ENCODE measurements at regions not wholly inside any gene's neighbourhood (a gene's known extent, or its start where the extent isn't known, plus 50 kb on each side); places are given as distances from the start of the nearest gene placed in this dataset.

- H3K4me1 Mint-ChIP-seq (ENCODE audit: low read depth, unreplicated experiment) = no peaks in the 10 kb centered on the region
- H3K27me3 Mint-ChIP-seq (ENCODE audit: insufficient read depth, unreplicated experiment) = no peaks in the 10 kb centered on the region
- DNase-seq = no peak
- no peak overlapping the region for H3K4me3 ChIP-seq (ENCODE audit: low read depth, low read length)
- peaks cover 12% of the 10 kb centered on the region for H3K9me3 Mint-ChIP-seq (ENCODE audit: unreplicated experiment)
- H3K36me3 Mint-ChIP-seq (ENCODE audit: insufficient read depth, unreplicated experiment) = no peaks in the 10 kb centered on the region
- H3K4me1 ChIP-seq = no peaks in the 10 kb centered on the region
- no peaks in the 10 kb centered on the region for H3K9me3 ChIP-seq
- intact Hi-C loops (cut with micrococcal nuclease; ENCODE audit: unreplicated experiment) = no loop called here
- BruUV-seq (replicated peaks) = no TSS peak
- H3K4me3 Mint-ChIP-seq (ENCODE audit: unreplicated experiment) = no peak overlapping the region
- H3K27ac Mint-ChIP-seq (ENCODE audit: unreplicated experiment) = no peak overlapping the region
- ChIA-PET POLR2A (interaction anchor here (0.7 kb wide), 1 partner anchor 188 kb away, joined by 3 read pairs; no protein-coding TSS in a partner anchor), CTCF (no interaction called here)
- no peaks in the 10 kb centered on the region for H3K27me3 ChIP-seq (replicated peaks; ENCODE audit: control insufficient read depth, insufficient read depth, low read length)
- H3K36me3 ChIP-seq (ENCODE audit: control insufficient read depth, insufficient read depth, low read length) = no peaks in the 10 kb centered on the region
- TF ChIP-seq CTCF (IDR thresholded peaks at IDR 0.05; ENCODE audit: insufficient read depth in 1 of 2, low read depth in 1 of 2, low read length in 1 of 2, severe bottlenecking in 1 of 2, unreplicated experiment in 1 of 2) = no peak
Observed at GRCh38 chr14:59107819-59108218, 80.6 kb upstream of the DAAM1 start.

DNA sequence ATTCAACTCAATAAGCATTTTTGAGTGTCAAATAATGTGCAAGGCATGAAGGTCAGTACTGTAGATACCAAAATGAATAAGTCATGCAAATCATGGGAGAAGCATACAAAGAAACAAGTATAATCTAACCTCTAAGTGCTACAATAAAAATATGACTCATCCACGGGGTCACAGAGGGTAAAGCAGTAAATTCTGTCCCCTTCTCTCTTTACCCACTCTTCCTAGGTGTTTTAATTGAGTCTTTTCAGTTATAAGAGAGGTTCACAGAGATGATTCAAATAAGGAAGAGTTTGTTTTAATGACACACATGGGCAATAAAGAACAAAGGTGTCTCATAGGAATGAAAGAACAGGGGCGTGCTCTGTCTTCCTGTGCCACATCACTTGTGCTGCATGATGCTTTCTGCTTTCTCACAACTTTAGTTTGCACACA is 71.5 kb upstream of the DAAM1 start:
- no TSS peak for BruUV-seq (replicated peaks)
- Mint-ChIP-seq H3K27ac (ENCODE audit: unreplicated experiment) (no peak overlapping the region), H3K4me1 (ENCODE audit: low read depth, unreplicated experiment) (peaks cover 11% of the 10 kb centered on the region), H3K36me3 (ENCODE audit: insufficient read depth, unreplicated experiment) (no peaks in the 10 kb centered on the region), H3K27me3 (ENCODE audit: insufficient read depth, unreplicated experiment) (no peaks in the 10 kb centered on the region), H3K9me3 (ENCODE audit: unreplicated experiment) (no peaks in the 10 kb centered on the region), H3K4me3 (ENCODE audit: unreplicated experiment) (no peak overlapping the region)
- no peaks in the 10 kb centered on the region for H3K27me3 ChIP-seq (replicated peaks; ENCODE audit: control insufficient read depth, insufficient read depth, low read length)
- no peaks in the 10 kb centered on the region for H3K36me3 ChIP-seq (ENCODE audit: control insufficient read depth, insufficient read depth, low read length)
- intact Hi-C loops (cut with micrococcal nuclease; ENCODE audit: unreplicated experiment) = loop anchor here (5.0 kb wide), 1 partner anchor 50 kb away; no protein-coding TSS in a partner anchor
- ChIA-PET POLR2A (no interaction called here), CTCF (no interaction called here)
- peak in 1 of 2 experiments; percentile 24 for DNase-seq
- no peak for TF ChIP-seq CTCF (IDR thresholded peaks at IDR 0.05; ENCODE audit: insufficient read depth in 1 of 2, low read depth in 1 of 2, low read length in 1 of 2, severe bottlenecking in 1 of 2, unreplicated experiment in 1 of 2)
- H3K4me3 ChIP-seq (ENCODE audit: low read depth, low read length) = no peak overlapping the region
- peaks cover 17% of the 10 kb centered on the region; the same call in 1 of the 2 replicates for H3K4me1 ChIP-seq
- H3K9me3 ChIP-seq = no peaks in the 10 kb centered on the region

DNA sequence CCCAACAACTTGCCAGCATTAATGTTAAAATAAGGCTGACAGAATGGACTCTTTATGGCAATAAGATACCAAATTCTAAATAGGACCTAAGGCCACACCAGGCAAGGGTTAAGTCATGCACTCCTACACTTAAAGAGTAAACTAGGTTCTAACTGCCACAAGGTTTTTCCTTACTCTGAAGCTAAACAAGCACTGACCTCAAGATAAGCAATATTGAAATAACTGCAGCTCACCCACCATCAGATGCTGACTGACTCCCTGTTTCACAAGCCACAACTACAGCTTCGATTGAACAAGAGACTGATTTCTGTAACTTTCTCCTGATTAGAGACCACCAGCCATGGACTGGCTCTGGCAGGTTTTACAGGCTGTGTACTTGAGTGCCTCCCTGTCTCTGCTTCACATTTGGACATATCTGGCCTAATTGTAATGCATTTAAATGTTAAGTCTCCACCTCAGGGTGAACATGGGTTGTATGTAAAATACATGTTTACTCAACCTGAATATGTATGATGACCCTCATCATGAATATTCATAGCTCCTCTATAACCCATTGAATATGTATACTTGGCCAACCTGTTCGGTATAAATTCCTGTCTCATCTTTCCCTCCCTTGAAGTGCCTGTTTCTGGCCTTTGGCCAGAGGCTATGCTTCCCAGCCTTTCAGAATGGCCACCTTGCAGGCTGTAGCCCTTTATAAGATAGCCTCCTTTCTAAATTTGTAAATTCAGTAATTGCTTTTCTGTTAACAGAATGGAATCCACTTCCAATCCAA is 70.5 kb upstream of the DAAM1 start:
- Mint-ChIP-seq H3K4me1 (ENCODE audit: low read depth, unreplicated experiment) (peaks cover 11% of the 10 kb centered on the region), H3K27me3 (ENCODE audit: insufficient read depth, unreplicated experiment) (no peaks in the 10 kb centered on the region), H3K36me3 (ENCODE audit: insufficient read depth, unreplicated experiment) (no peaks in the 10 kb centered on the region), H3K27ac (ENCODE audit: unreplicated experiment) (no peak overlapping the region), H3K9me3 (ENCODE audit: unreplicated experiment) (no peaks in the 10 kb centered on the region), H3K4me3 (ENCODE audit: unreplicated experiment) (no peak overlapping the region)
- BruUV-seq (replicated peaks) = no TSS peak
- no peaks in the 10 kb centered on the region for H3K27me3 ChIP-seq (replicated peaks; ENCODE audit: control insufficient read depth, insufficient read depth, low read length)
- ChIA-PET POLR2A (no interaction called here), CTCF (no interaction called here)
- intact Hi-C loops (cut with micrococcal nuclease; ENCODE audit: unreplicated experiment) = loop anchor here (5.0 kb wide), 1 partner anchor 51 kb away; no protein-coding TSS in a partner anchor
- TF ChIP-seq CTCF (IDR thresholded peaks at IDR 0.05; ENCODE audit: insufficient read depth in 1 of 2, low read depth in 1 of 2, low read length in 1 of 2, severe bottlenecking in 1 of 2, unreplicated experiment in 1 of 2) = no peak
- DNase-seq = no peak
- no peaks in the 10 kb centered on the region for H3K9me3 ChIP-seq
- H3K4me3 ChIP-seq (ENCODE audit: low read depth, low read length) = no peak overlapping the region
- no peaks in the 10 kb centered on the region for H3K36me3 ChIP-seq (ENCODE audit: control insufficient read depth, insufficient read depth, low read length)
- H3K4me1 ChIP-seq = peaks cover 17% of the 10 kb centered on the region; the same call in 1 of the 2 replicates
